OCI-M1 (cell line): ENCODE measurements at regions not wholly inside any gene's neighbourhood (a gene's known extent, or its start where the extent isn't known, plus 50 kb on each side); places are given as distances from the start of the nearest gene placed in this dataset.
"Not testable (repeated sequence)": the region's sequence is repeated elsewhere in the genome, so short reads cannot be mapped to it uniquely, and the experiment has no call there.

ENCODE experiments used
- DNase-seq: peaks from one replicate; lab custom pipeline; 2025; lab: John Stamatoyannopoulos, UW

DNA sequence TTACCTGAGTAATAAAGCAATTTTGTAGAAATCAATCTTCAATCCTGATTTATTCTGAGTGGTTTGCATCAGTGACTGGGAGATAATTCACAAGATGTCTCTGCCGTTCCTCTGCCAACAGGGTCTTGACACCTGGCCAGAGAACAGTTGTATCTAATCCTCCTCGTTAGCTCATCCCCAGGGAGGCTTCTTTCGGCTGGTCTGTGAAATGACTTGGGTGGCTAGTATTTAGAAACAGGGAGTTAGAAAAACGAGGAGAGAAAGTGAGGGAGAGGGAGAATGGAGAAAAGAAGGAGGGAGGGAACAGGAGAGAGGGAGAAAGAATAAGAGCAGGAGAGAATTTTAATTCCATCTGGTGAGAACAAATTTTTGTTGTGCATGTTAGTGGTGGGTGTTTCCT lies 600.2 kb upstream of the TLE4 start:
- no peak for DNase-seq

GRCh38 chr9:78972303-78972999 lies 599.3 kb upstream of the TLE4 start:
- no peak for DNase-seq

DNA sequence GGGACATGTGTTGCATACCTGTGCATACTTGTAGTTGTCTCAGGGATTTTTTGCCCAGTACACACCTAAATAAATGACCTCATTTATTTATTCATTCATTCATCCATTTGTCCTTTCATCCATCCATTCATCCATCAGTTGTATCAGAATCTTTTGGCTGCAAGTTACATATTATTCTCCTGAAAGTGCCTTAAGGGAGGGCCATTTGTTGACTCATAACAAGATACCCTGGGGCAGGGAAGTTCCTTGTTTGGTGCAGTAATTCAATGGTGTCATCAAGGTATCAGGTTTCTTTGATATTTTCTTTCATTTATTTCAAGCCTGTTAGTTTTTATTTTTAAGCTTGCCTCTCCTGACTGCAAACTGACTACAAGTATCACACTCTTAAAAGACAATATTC lies 597.9 kb upstream of the TLE4 start:
- no peak for DNase-seq

- no peak for DNase-seq
These were observed 588.9 kb upstream of the TLE4 start for GRCh38 chr9:78982849-78983248.

GRCh38 chr9:78985084-78985738 lies 586.6 kb upstream of the TLE4 start:
- DNase-seq, result no peak

DNA sequence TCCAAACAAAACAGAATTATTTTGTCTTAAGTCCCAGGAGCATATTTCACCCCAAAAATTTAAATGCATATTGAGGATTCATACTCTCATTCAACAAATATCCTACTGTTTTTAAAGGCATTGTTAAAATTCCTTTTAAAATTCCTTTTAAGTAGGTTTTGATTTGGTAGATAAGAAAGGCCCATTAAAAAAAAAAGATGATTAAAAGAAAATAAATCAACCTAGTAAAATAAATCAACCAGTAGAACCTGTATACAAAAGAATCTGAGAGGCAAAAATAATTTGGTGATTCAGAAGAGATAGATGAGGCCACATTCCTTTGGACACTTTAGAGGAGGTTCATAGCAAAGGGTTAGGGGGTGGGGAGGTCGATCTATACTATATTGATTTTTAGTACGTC lies 585.3 kb upstream of the TLE4 start:
- no peak for DNase-seq

DNA sequence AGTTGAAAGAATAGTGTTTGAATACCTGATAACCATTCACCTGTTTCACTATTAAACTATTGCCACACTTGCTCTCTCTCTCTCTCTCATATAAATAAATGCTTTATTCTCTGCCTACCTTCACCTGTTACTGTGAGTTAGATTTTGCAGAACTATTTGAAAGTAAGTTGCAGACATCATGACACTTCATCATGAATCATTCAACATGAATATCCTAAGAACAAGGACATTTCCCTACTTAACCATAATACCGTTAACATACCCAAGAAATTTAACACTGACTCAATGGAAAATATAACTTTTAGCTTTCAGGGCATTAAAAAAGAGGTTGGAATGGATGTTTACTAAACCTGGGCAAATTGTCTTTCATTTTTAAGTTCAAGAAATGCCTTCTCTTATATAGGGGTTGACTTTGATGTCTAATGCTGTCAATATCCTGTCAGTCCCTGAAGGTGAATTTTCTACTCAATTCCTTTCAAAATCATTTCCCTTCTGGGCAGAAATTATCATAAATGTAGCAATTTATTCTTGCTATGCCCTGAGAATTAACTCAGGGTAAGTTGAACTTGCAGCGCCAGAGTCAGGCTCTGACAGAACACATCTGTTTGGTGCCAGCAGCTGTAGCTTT lies 582.6 kb upstream of the TLE4 start:
- no peak for DNase-seq

- no peak for DNase-seq
These were observed 577.3 kb upstream of the TLE4 start for GRCh38 chr9:78994471-78994870.

DNA sequence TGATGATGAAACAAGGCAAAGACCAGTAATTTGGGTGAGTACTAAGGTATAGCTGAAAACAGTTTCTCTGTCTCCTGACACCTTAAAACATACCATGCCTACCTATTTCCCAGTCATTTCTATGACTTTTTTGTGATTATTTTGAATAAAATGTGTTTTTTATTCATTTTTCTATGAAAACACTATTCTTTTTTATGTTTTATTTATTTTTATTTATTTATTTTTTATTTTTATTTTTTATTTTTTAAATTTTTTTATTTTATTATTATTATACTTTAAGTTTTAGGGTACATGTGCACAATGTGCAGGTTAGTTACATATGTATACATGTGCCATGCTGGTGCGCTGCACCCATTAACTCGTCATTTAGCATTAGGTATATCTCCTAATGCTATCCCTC lies 576.8 kb upstream of the TLE4 start:
- DNase-seq, result not testable (repeated sequence)

DNA sequence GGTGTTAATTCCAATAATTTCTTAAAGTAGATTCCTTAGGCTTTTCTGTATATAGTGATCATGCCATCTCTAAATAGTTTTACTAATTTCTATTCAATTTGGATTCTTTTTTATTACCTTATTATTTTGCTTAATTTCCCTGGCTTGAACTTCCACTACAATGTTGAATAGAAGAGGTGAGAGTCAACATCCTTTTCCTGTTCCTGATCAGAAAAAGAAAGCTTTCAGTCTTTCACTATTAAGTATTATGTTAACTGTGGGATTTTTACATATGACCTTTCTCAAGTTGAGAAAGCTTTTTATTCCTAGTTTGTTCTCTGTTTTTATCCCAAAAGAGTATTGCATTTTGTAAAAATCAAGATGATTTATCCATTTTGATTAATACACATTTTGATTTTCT lies 574.5 kb upstream of the TLE4 start:
- DNase-seq, result no peak

GRCh38 chr9:79000230-79001002 lies 571.3 kb upstream of the TLE4 start:
- no peak for DNase-seq

DNA sequence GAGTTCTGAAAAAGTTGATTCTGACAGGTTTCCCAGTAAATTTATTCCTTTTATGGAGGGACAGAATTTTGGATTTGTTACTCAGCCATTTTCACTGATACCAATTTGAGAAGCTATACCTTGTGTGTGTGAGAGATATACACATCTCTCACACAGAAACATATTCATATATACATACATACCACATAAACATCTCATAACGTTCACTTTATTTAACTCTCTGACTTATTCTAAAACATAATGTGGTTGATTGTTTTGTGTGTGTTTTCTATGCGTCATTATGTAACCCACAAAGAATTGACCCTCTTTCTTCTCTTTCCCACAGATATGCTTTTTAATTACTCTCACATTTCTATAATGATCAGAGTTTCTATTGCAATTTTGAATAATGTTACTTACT lies 570.8 kb upstream of the TLE4 start:
- DNase-seq, result no peak

DNA sequence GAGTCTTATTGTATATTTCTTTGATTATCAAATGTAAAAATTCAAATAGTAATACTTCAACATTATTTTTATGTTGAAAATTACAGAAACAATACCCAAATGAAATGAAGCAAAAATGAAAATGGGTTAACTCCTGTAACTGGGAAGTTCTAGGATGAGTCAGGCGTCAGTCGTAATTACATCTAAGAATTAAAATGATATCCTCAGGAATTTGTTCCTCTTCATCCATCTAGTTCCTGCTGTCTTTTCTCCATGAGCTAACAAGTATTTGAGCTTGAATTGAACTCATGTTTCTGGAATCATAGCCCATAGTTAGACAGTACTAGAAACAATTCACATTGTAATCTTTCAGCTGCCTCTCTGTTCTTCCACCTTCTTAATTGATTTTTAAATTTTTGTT lies 568.3 kb upstream of the TLE4 start:
- DNase-seq, result no peak

DNA sequence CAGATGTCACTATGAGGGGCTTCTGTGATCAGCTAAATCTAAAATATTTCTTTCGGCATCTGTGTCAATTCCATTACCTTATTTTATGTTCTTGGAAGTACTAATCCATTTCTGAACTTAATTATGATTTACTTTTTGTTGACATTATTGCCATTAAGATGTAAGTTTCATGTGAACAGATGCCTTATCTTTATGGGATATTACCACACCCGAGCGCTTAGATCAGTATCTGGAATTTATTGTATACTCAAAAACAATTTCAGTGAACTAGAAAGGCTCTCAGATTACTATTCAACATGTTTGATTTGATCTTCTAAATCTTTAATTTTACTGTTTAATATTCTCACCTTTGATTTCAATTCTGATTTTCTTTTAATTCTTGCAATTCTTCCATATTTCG lies 567.7 kb upstream of the TLE4 start:
- DNase-seq, result no peak

DNA sequence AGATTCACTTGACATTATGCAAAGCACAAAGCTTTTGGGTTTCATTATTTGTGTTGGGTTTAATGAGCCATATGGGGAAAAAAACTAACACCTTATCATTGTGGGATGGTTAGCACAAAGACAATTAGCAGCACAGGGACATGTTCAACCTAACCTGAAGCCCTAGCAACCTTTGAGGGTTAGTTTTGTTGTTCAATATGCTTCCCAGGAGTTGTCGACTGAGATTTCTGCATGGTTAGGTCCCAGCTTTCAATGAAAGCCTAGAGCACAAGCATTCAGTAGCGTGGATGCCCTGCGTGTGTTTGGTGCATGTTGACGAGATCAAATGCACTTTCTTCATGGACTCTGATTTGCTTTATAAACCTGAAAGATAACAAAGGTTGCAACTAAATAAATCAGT lies 565.2 kb upstream of the TLE4 start:
- no peak for DNase-seq

GRCh38 chr9:79007701-79008483 lies 563.9 kb upstream of the TLE4 start:
- peak; percentile 37 for DNase-seq

DNA sequence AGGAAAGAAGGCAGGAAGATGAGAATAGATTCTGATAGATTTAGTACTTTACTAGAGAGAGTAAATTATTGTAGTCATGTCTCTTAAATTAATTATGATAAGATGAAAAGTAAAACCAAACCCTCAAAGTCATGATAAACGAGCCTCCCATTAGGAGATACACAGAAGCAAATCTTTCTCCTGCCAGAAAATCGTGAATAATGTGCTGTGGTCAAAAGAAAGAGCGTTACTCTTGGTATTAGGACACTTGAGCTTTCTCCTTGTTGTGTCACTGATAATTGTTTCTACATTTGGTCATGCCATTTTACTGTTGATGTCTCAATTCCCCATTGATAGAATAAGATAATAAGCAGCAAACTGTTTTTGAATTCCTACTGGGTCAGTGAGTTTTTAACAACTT lies 562.8 kb upstream of the TLE4 start:
- no peak for DNase-seq

- DNase-seq, result no peak
These were observed 560.3 kb upstream of the TLE4 start for GRCh38 chr9:79011461-79011860.

- no peak for DNase-seq
These were observed 559.2 kb upstream of the TLE4 start for GRCh38 chr9:79012561-79012960.

GRCh38 chr9:79013715-79014610 lies 557.8 kb upstream of the TLE4 start:
- DNase-seq, result no peak
